Stomach (tissue), 4 donors: ENCODE measurements at regions not wholly inside any gene's neighbourhood (a gene's known extent, or its start where the extent isn't known, plus 50 kb on each side); places are given as distances from the start of the nearest gene placed in this dataset.

Experiments used
- POLR2A ChIP-seq, 4 donors: fragments of 450-650 bp; IDR thresholded peaks; one replicate each; pipeline ENCODE4 v1.6.1; 2016; ENCODE audit warnings: antibody characterized with exemption in 4 of 4, control low read depth in 2 of 4, mild to moderate bottlenecking in 1 of 4, moderate library complexity in 1 of 4
- TF ChIP-seq, protein P1 (sequence below), 7 experiments: fragments of 450-650 bp in 4 of 7; fragments of 200-600 bp in 3 of 7; sonication (generic) in 3 of 7; IDR thresholded peaks; one replicate each; pipeline ENCODE4 v1.5.1; 2016 to 2019; ENCODE audit warnings: antibody characterized with exemption in 7 of 7, control low read depth in 2 of 7, mild to moderate bottlenecking in 1 of 7

DNA sequence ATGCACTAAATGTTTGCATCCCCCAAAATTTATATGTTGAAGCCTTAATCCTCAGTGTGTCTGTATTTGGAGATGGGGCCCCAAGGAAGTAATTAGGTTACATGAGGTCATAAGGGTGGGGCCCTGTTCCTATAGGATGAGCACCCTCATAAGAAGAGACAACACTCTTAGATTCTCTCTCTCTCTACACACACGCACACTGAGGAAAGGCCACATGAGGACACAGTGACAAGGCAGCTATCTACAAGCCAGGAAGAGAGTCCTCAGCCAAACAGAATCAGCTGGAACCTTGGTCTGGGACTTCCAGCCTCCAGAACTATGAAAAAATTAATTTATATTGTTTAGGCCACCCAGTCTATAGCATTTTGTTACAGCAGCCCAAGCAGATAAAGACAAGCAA, 69.3 kb upstream of the NOCT start:
- TF ChIP-seq, protein P1, sequence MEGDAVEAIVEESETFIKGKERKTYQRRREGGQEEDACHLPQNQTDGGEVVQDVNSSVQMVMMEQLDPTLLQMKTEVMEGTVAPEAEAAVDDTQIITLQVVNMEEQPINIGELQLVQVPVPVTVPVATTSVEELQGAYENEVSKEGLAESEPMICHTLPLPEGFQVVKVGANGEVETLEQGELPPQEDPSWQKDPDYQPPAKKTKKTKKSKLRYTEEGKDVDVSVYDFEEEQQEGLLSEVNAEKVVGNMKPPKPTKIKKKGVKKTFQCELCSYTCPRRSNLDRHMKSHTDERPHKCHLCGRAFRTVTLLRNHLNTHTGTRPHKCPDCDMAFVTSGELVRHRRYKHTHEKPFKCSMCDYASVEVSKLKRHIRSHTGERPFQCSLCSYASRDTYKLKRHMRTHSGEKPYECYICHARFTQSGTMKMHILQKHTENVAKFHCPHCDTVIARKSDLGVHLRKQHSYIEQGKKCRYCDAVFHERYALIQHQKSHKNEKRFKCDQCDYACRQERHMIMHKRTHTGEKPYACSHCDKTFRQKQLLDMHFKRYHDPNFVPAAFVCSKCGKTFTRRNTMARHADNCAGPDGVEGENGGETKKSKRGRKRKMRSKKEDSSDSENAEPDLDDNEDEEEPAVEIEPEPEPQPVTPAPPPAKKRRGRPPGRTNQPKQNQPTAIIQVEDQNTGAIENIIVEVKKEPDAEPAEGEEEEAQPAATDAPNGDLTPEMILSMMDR (IDR thresholded peaks at IDR 0.05), result no peak
- no peak for TF ChIP-seq POLR2A (IDR thresholded peaks at IDR 0.05)
